Psoas muscle (tissue), 7 donors: ENCODE measurements at regions not wholly inside any gene's neighbourhood (a gene's known extent, or its start where the extent isn't known, plus 50 kb on each side); places are given as distances from the start of the nearest gene placed in this dataset.
A peak's percentile ranks its signal among the peaks of the same experiment; 100 is the strongest.

Source experiments
- ATAC-seq, 4 donors: fragments of 200-7000 bp; cut with Tn5 transposase; one replicate each; pipeline ENCODE4 v1.9.1; 2020; ENCODE audit warnings: moderate library complexity in 3 of 4, mild to moderate bottlenecking in 2 of 4
- DNase-seq, 2 donors: peaks; one replicate each; pipeline ENCODE4 v3.0.0-alpha.2; 2020
- H3K27ac ChIP-seq: fragments of 200-600 bp; one replicate; pipeline ENCODE4 v1.8.0; 2022
- H3K27me3 ChIP-seq, 3 donors: fragments of 200-600 bp in 1 of 3; one replicate each; pipeline versions ENCODE4 v1.6.1 to v1.8.0; 2013 to 2022; ENCODE audit warnings: low read length in 2 of 3, mild to moderate bottlenecking in 2 of 3, moderate library complexity in 1 of 3; ENCODE audit not compliant: insufficient read depth in 3 of 3
- H3K36me3 ChIP-seq, 2 donors: fragments of 200-600 bp in 1 of 2; one replicate each; pipeline versions ENCODE4 v1.6.1 to v1.8.0; 2013 to 2022; ENCODE audit warnings: low read depth in 1 of 2, mild to moderate bottlenecking in 1 of 2, moderate library complexity in 1 of 2; ENCODE audit not compliant: insufficient read depth in 1 of 2
- H3K4me1 ChIP-seq: fragments of 200-600 bp; one replicate; pipeline ENCODE4 v1.8.0; 2022
- H3K4me3 ChIP-seq: fragments of 200-600 bp; one replicate; pipeline ENCODE4 v1.8.0; 2022; ENCODE audit warnings: mild to moderate bottlenecking
- H3K9me3 ChIP-seq: fragments of 200-600 bp; one replicate; pipeline ENCODE4 v1.8.0; 2022
- CTCF ChIP-seq: fragments of 200-600 bp; IDR thresholded peaks from one replicate; pipeline ENCODE4 v1.8.0; 2022; ENCODE audit warnings: antibody characterized with exemption
- WGBS, 3 donors: extraction: QIAGEN DNeasy Blood & Tissue Kit; methylation state at CpG; one replicate each; pipeline versions ENCODE4 v1.1.6 to v1.1.7; 2013; 5-methylcytosine and 5-hydroxymethylcytosine counted together
- intact Hi-C, 2 donors: fragments of 100-400 bp; cut with DNase I; formaldehyde crosslinking; loops; one replicate each; pipeline versions ENCODE4 v1.11.0 to v1.14.2; 2022
- donor health status: healthy with polysubstance abuse.
- donor health status: DM: no; HTN: no; CAD: no; lungs with moderate emphysema.
- donor health status: Bipolar disorder and iron deficiency.
- donor health status: healthy.
- donor health status: DM: yes; HTN: yes; CAD: no.
- donor health status: DM: no; HTN: no; CAD: no.
- donor health status: DM: yes; HTN: yes; CAD: no.

DNA sequence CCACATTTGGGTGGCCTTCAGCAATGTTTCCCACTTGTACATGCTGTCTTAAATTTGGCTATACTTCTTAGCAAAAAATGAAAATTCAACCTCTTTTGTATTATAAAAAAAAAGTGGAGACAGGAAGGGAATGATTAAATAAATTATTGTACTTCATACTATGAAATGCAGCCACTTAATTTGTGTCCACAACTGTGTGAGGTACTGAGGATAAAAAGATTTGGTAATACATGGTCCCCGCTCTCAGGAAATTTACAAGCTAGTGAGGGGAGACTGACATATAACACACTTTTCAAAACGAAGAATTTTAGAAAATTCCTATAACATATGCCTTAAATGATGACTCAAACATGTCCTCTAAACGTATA lies 105.0 kb downstream of the HNRNPD start:
- ATAC-seq (no peak), DNase-seq (no peak)
- no peak overlapping the region for H3K4me3 ChIP-seq
- H3K9me3 ChIP-seq, result no peaks in the 10 kb centered on the region
- H3K36me3 ChIP-seq, result no peaks in the 10 kb centered on the region
- H3K27ac ChIP-seq, result no peak overlapping the region
- intact Hi-C loops, result loop anchor here (5.0 kb wide), 3 partner anchors 802 to 867 kb away; no protein-coding TSS in a partner anchor
- TF ChIP-seq CTCF, result no peak
- WGBS, 3 donors, result 57 to 65% (median 61%) methylated on average over 3 of the region's 3 CpGs
- peaks cover 0 to 1% (median 0%) of the 10 kb centered on the region in 3 donors for H3K27me3 ChIP-seq
- no peaks in the 10 kb centered on the region for H3K4me1 ChIP-seq

GRCh38 chr4:82268050-82268825 lies 105.6 kb downstream of the HNRNPD start:
- H3K4me1 ChIP-seq, result no peaks in the 10 kb centered on the region
- H3K9me3 ChIP-seq, result no peaks in the 10 kb centered on the region
- H3K27ac ChIP-seq, result no peak overlapping the region
- ATAC-seq (peak; percentile 73 to 89 (median 82)), DNase-seq (peak; percentile 42 to 59)
- no peak overlapping the region for H3K4me3 ChIP-seq
- H3K36me3 ChIP-seq, result no peaks in the 10 kb centered on the region
- intact Hi-C loops, result loop anchor here (5.0 kb wide), 3 partner anchors 801 to 866 kb away; no protein-coding TSS in a partner anchor
- peak; percentile 63 for TF ChIP-seq CTCF
- H3K27me3 ChIP-seq, result peaks cover 0 to 1% (median 0%) of the 10 kb centered on the region in 3 donors
- 30 to 39% (median 32%) methylated on average over 4 of the region's 4 CpGs for WGBS, 3 donors

DNA sequence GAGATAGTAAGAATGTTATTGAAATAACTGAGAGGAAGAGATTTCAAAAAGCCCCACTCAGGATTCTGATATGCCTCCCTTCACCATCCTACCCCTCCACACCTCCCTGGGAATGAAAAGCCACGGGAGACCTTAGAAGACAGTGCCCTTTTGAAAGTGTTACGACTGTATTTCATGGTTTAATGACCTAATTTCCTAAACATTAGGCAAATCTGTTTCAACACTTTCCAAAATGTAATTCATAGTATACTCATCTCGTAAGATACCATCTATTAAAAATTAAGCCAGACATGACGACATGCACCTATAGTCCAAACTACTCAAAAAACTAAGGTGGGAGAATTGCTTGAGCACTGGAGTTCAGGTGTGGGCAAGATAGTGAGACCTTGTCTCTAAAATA lies 106.3 kb downstream of the HNRNPD start:
- TF ChIP-seq CTCF, result no peak
- Histone ChIP-seq H3K36me3 (no peaks in the 10 kb centered on the region), H3K9me3 (no peaks in the 10 kb centered on the region), H3K4me1 (no peaks in the 10 kb centered on the region), H3K4me3 (no peak overlapping the region), H3K27me3 (peaks cover 0 to 1% (median 0%) of the 10 kb centered on the region in 3 donors), H3K27ac (no peak overlapping the region)
- intact Hi-C loops, result loop anchor here (5.0 kb wide), 3 partner anchors 800 to 865 kb away; no protein-coding TSS in a partner anchor
- ATAC-seq (no peak), DNase-seq (no peak)
- 65 to 77% (median 69%) methylated on average over 4 of the region's 4 CpGs for WGBS, 3 donors

DNA sequence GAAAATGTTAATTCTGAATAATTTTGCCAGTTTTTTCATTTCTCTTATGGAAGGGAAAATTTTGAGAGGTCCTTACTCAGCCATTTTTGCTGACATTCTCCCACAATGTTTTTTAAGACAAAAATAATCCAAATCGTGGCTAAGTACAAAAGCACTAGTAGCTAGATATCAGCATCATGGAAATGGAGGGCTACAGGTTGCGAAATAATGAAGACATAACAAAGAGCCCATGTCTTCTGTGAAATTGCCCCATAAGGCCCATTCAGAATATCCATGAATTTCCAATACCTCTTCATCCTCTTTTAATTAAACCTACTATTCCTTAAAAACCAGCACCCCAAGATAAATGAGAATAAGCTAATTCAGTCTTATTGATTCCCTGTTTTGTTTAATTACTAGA lies 107.4 kb downstream of the HNRNPD start:
- no peak for TF ChIP-seq CTCF
- Histone ChIP-seq H3K27me3 (no peaks in the 10 kb centered on the region), H3K36me3 (no peaks in the 10 kb centered on the region), H3K9me3 (no peaks in the 10 kb centered on the region), H3K27ac (no peak overlapping the region), H3K4me3 (no peak overlapping the region), H3K4me1 (no peaks in the 10 kb centered on the region)
- DNase-seq (no peak), ATAC-seq (no peak)
- 65 to 76% (median 68%) methylated on average over 2 of the region's 2 CpGs for WGBS, 3 donors
- intact Hi-C loops, result loop anchor here (5.0 kb wide), 3 partner anchors 799 to 864 kb away; no protein-coding TSS in a partner anchor
